H1 (cell line): ENCODE measurements at regions not wholly inside any gene's neighbourhood (a gene's known extent, or its start where the extent isn't known, plus 50 kb on each side); places are given as distances from the start of the nearest gene placed in this dataset.

Experiments used
- CTCF ChIA-PET: fragments of 300-600 bp; sonication (Branson Sonifier 250); formaldehyde crosslinking; loops from one replicate; lab custom pipeline; 2021; ENCODE audit not compliant: partially characterized antibody; lab: Charles Lee
- POLR2A ChIA-PET: fragments of 300-600 bp; sonication (Branson Sonifier 250); formaldehyde crosslinking; loops from one replicate; lab custom pipeline; 2021; ENCODE audit warnings: inconsistent platforms; ENCODE audit not compliant: partially characterized antibody; lab: Charles Lee
- DNase-seq, 2 experiments: peaks; one replicate each; pipeline versions ENCODE4 v3.0.0 to v3.0.0-alpha.2; 2010 to 2022; ENCODE audit warnings: low spot score in 2 of 2, low read depth in 1 of 2, mixed read lengths in 1 of 2
- FAIRE-seq: peaks from 2 replicates; lab custom pipeline; 2011; peaks lifted over from hg19 to GRCh38; lab: Jason Lieb, UNC
- H2AFZ ChIP-seq: 2 replicates; pipeline ENCODE4 v1.8.1; 2012; ENCODE audit warnings: low read length, inconsistent platforms
- H2AK5ac ChIP-seq: 2 replicates; pipeline ENCODE4 v1.6.1; 2013; ENCODE audit warnings: low read depth, low read length
- H2BK120ac ChIP-seq: replicated peaks from 2 replicates; pipeline ENCODE3; 2013; ENCODE audit warnings: low read depth, low read length, inconsistent platforms
- H2BK12ac ChIP-seq: 2 replicates; pipeline ENCODE4 v1.6.1; 2013; ENCODE audit warnings: low read depth, low read length
- H2BK15ac ChIP-seq: 2 replicates; pipeline ENCODE4 v1.6.1; 2013; ENCODE audit warnings: low read length
- H2BK20ac ChIP-seq: 2 replicates; pipeline ENCODE4 v1.6.1; 2013; ENCODE audit warnings: low read length
- H2BK5ac ChIP-seq: 2 replicates; pipeline ENCODE4 v1.6.1; 2013; ENCODE audit warnings: low read depth, low read length
- H3K14ac ChIP-seq: 2 replicates; pipeline ENCODE4 v1.6.1; 2013; ENCODE audit warnings: inconsistent platforms; ENCODE audit not compliant: insufficient read length
- H3K18ac ChIP-seq: 2 replicates; pipeline ENCODE4 v1.6.1; 2013; ENCODE audit warnings: low read length; ENCODE audit errors: extremely low read depth
- H3K23ac ChIP-seq: 2 replicates; pipeline ENCODE4 v1.6.1; 2013; ENCODE audit warnings: inconsistent platforms; ENCODE audit not compliant: insufficient read length
- H3K23me2 ChIP-seq: 2 replicates; pipeline ENCODE4 v1.6.1; 2013; ENCODE audit warnings: low read depth, low read length
- H3K27ac ChIP-seq: 2 replicates; pipeline ENCODE4 v1.6.1; 2011; ENCODE audit warnings: low read depth, low read length, inconsistent platforms
- H3K27me3 ChIP-seq, 4 experiments: replicated peaks in 1 of 4; 1 replicate in 1 of 4; 2 replicates in 3 of 4; pipeline versions ENCODE4 v1.6.1 to v1.8.1; 2011 to 2013; ENCODE audit warnings: low read length in 3 of 4, mild to moderate bottlenecking in 3 of 4, inconsistent platforms in 2 of 4, mixed read lengths in 2 of 4, moderate library complexity in 1 of 4; ENCODE audit not compliant: control insufficient read depth in 3 of 4, insufficient read depth in 3 of 4; ENCODE audit errors: extremely low read depth in 1 of 4
- H3K36me3 ChIP-seq, 4 experiments: 2 replicates each; pipeline versions ENCODE4 v1.6.1 to v1.8.1; 2011 to 2013; ENCODE audit warnings: mild to moderate bottlenecking in 4 of 4, low read length in 3 of 4, moderate library complexity in 2 of 4, control low read depth in 1 of 4, inconsistent platforms in 1 of 4; ENCODE audit not compliant: insufficient read depth in 4 of 4, control insufficient read depth in 2 of 4
- H3K4ac ChIP-seq: replicated peaks from 2 replicates; pipeline ENCODE3; 2013; ENCODE audit warnings: low read length, low read depth, mixed read lengths, inconsistent platforms; ENCODE audit not compliant: insufficient read length
- H3K4me1 ChIP-seq, 4 experiments: replicated peaks in 1 of 4; 1 replicate in 1 of 4; 2 replicates in 3 of 4; pipeline versions ENCODE4 v1.6.1 to v1.8.1; 2011 to 2013; ENCODE audit warnings: low read length in 3 of 4, inconsistent platforms in 2 of 4, mixed read lengths in 1 of 4; ENCODE audit not compliant: insufficient read depth in 4 of 4, control insufficient read depth in 3 of 4
- H3K4me2 ChIP-seq, 2 experiments: 2 replicates each; pipeline versions ENCODE4 v1.6.1 to v1.8.1; 2011 to 2013; ENCODE audit warnings: low read depth in 2 of 2, low read length in 2 of 2, control low read depth in 1 of 2, inconsistent platforms in 1 of 2, mild to moderate bottlenecking in 1 of 2; ENCODE audit not compliant: insufficient read depth in 1 of 2
- H3K4me3 ChIP-seq, 4 experiments: fragments of 200-600, 300-600 bp in 1 of 4; sonication (generic), shearing (Covaris generic), sonication (Bioruptor Twin) in 1 of 4; 2 replicates each; pipeline versions ENCODE4 v1.5.1 to v1.8.1; 2011 to 2016; ENCODE audit warnings: low read length in 4 of 4, low read depth in 3 of 4, control low read depth in 2 of 4, inconsistent platforms in 2 of 4, mild to moderate bottlenecking in 2 of 4, mixed read lengths in 1 of 4, moderate library complexity in 1 of 4; ENCODE audit not compliant: insufficient read depth in 2 of 4; ENCODE audit errors: extremely low read depth in 1 of 4
- H3K56ac ChIP-seq: replicated peaks from 2 replicates; pipeline ENCODE3; 2013; ENCODE audit warnings: low read depth, mild to moderate bottlenecking, mixed read lengths, low read length, inconsistent platforms; ENCODE audit not compliant: insufficient read length
- H3K79me1 ChIP-seq: 2 replicates; pipeline ENCODE4 v1.6.1; 2013; ENCODE audit warnings: low read depth, low read length, control low read depth
- H3K79me2 ChIP-seq, 2 experiments: 2 replicates each; pipeline versions ENCODE4 v1.6.1 to v1.8.1; 2012 to 2013; ENCODE audit warnings: low read length in 2 of 2, mild to moderate bottlenecking in 2 of 2, inconsistent platforms in 1 of 2; ENCODE audit not compliant: insufficient read depth in 2 of 2, control insufficient read depth in 1 of 2
- H3K9ac ChIP-seq, 4 experiments: replicated peaks in 1 of 4; 1 replicate in 1 of 4; 2 replicates in 3 of 4; pipeline versions ENCODE4 v1.6.1 to v1.8.1; 2011 to 2013; ENCODE audit warnings: low read depth in 3 of 4, low read length in 3 of 4, control low read depth in 2 of 4, mild to moderate bottlenecking in 2 of 4, moderate library complexity in 2 of 4, inconsistent platforms in 1 of 4; ENCODE audit errors: extremely low read depth in 1 of 4
- H3K9me3 ChIP-seq, 2 experiments: 2 replicates each; pipeline versions ENCODE4 v1.6.1 to v1.8.1; 2012 to 2013; ENCODE audit warnings: mild to moderate bottlenecking in 2 of 2, moderate library complexity in 2 of 2, control low read depth in 1 of 2, inconsistent platforms in 1 of 2, low read depth in 1 of 2, low read length in 1 of 2, mixed read lengths in 1 of 2; ENCODE audit not compliant: insufficient read depth in 2 of 2
- H4K20me1 ChIP-seq, 2 experiments: replicated peaks in 1 of 2; 2 replicates each; pipeline versions ENCODE3 to v1.8.1; 2011 to 2013; ENCODE audit warnings: inconsistent platforms in 2 of 2, low read length in 2 of 2, mild to moderate bottlenecking in 1 of 2; ENCODE audit not compliant: insufficient read depth in 2 of 2, control insufficient read depth in 1 of 2
- H4K5ac ChIP-seq: 2 replicates; pipeline ENCODE4 v1.6.1; 2013; ENCODE audit warnings: low read length, low read depth, mixed read lengths, inconsistent platforms; ENCODE audit not compliant: insufficient read length
- H4K8ac ChIP-seq: 2 replicates; pipeline ENCODE4 v1.8.0; 2013; ENCODE audit warnings: mild to moderate bottlenecking, moderate library complexity, low read length, inconsistent platforms; ENCODE audit not compliant: insufficient read depth; ENCODE audit errors: extremely low read depth
- H4K91ac ChIP-seq: replicated peaks from 2 replicates; pipeline ENCODE3; 2013; ENCODE audit warnings: low read length, mixed read lengths, inconsistent platforms; ENCODE audit not compliant: insufficient read length
- BACH1 ChIP-seq: IDR thresholded peaks from 2 replicates; pipeline ENCODE4 v1.6.1; 2012; ENCODE audit warnings: low read length, improper control_type of control experiment
- CTBP2 ChIP-seq: IDR thresholded peaks from 2 replicates; pipeline ENCODE4 v1.7.0; 2011; ENCODE audit warnings: borderline replicate concordance, mild to moderate bottlenecking, moderate library complexity, mixed read lengths, low read length; ENCODE audit not compliant: insufficient read depth, insufficient read length
- GABPA ChIP-seq: IDR thresholded peaks from 2 replicates; pipeline ENCODE4 v1.6.1; 2011; ENCODE audit warnings: mild to moderate bottlenecking, low read length, moderate library complexity, borderline replicate concordance; ENCODE audit not compliant: insufficient read depth
- HDAC2 ChIP-seq, 2 experiments: fragments of 300-600 bp in 1 of 2; sonication (generic) in 1 of 2; IDR thresholded peaks; 2 replicates each; pipeline ENCODE4 v1.6.1; 2011 to 2012; ENCODE audit warnings: low read depth in 2 of 2, low read length in 2 of 2, mild to moderate bottlenecking in 2 of 2, moderate library complexity in 2 of 2, borderline replicate concordance in 1 of 2, inconsistent platforms in 1 of 2
- JUND ChIP-seq: IDR thresholded peaks from 2 replicates; pipeline ENCODE4 v1.6.1; 2011; ENCODE audit warnings: mild to moderate bottlenecking, improper control_type of control experiment, low read length
- WGBS, 2 experiments: shearing (Covaris generic) in 1 of 2; methylation state at CpG; one replicate each; pipeline versions ENCODE4 v1.1.6 to v1.1.7; 2013 to 2015; ENCODE audit warnings: low lambda C conversion rate in 2 of 2, mixed read lengths in 2 of 2, inconsistent platforms in 1 of 2, low coverage in 1 of 2, missing lambda C conversion rate in 1 of 2; ENCODE audit not compliant: insufficient replicate concordance in 2 of 2, insufficient coverage in 1 of 2, insufficient read length in 1 of 2; ENCODE audit errors: extremely low coverage in 1 of 2, missing lambda C conversion rate in 1 of 2; 5-methylcytosine and 5-hydroxymethylcytosine counted together

DNA sequence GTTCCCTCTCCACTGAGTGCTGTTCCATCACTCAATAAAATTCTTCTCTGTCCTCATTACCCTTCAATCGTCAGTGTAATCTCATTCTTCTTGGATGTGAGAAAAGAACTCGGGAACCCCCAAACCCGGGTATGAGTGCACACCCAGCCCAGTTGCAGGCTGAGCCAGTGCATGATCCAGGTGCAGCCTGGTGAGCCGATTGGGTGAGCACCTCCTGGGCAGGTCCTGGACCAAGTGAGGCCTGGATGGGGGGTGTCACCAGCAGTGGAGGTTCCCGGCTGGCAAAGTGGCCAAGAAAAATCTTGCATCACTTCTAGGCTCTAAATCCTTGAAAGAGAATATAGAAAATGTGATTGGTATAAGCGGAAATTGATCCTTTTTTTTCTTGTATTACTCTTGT lies 878.8 kb upstream of the KLHL1 start:
- H4K8ac ChIP-seq, result no peak overlapping the region
- no peak for FAIRE-seq

More for the DNA sequence above, 878.8 kb upstream of the KLHL1 start:
- Histone ChIP-seq H3K4me2 (no peak overlapping the region), H3K9me3 (no peaks in the 10 kb centered on the region), H3K4me3 (no peak overlapping the region), H3K36me3 (no peaks in the 10 kb centered on the region), H2BK5ac (no peak overlapping the region), H2AFZ (no peak overlapping the region), H3K79me1 (no peaks in the 10 kb centered on the region), H3K14ac (no peak overlapping the region), H3K4me1 (no peaks in the 10 kb centered on the region), H3K4ac (no peak overlapping the region), H2BK12ac (no peak overlapping the region), H3K27me3 (no peaks in the 10 kb centered on the region), H2BK120ac (no peak overlapping the region)
- CTCF ChIA-PET, result no interaction called here
- TF ChIP-seq BACH1, result no peak
- no peak for TF ChIP-seq JUND
- TF ChIP-seq HDAC2 (IDR thresholded peaks at IDR 0.05; ENCODE audit: borderline replicate concordance in 1 of 2, low read depth in 2 of 2, low read length in 2 of 2), result no peak
- TF ChIP-seq GABPA, result no peak
- TF ChIP-seq CTBP2, result no peak
- TF ChIP-seq, all 59 proteins: peak for 0
- Histone ChIP-seq H2BK15ac (no peak overlapping the region), H3K18ac (no peak overlapping the region), H3K9ac (no peak overlapping the region), H4K91ac (no peak overlapping the region), H4K20me1 (no peaks in the 10 kb centered on the region), H3K23ac (no peak overlapping the region), H3K27ac (no peak overlapping the region), H4K5ac (no peak overlapping the region), H2BK20ac (no peak overlapping the region), H3K79me2 (no peaks in the 10 kb centered on the region), H3K23me2 (no peaks in the 10 kb centered on the region), H2AK5ac (no peak overlapping the region), H3K56ac (no peak overlapping the region)
- POLR2A ChIA-PET, result no interaction called here
- no peak for DNase-seq
- 95% methylated on average over 6 of the region's 6 CpGs; no CpG with 5 or more reads in 1 of the 2 experiments for WGBS, 2 experiments
